ENCODE measurements at regions not wholly inside any gene's neighbourhood (a gene's known extent, or its start where the extent isn't known, plus 50 kb on each side); places are given as distances from the start of the nearest gene placed in this dataset.

DNA sequence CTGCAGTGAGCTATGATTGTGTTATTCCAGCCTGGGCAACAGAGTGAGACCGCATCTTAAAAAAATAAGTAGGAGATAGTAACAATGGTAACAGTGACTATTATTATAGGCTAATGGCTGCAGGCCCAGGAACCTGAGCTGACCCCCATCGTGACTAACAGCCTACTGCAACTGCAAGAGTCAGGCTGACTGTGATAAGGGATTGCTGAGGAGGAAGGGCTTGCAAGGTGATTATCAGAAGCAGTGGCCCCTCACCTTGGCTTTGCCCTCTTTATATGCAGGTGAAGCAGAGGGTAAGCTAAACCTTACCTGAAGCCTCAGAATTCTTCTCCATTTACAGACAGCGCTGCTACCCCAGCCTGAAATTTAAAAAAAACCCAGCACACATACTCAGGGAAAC lies 83.9 kb upstream of the SDK1 start:
- peak; percentile 63 for DNase-seq (ENCODE audit: extremely low spot score, unreplicated experiment)
- TF ChIP-seq, protein P1, sequence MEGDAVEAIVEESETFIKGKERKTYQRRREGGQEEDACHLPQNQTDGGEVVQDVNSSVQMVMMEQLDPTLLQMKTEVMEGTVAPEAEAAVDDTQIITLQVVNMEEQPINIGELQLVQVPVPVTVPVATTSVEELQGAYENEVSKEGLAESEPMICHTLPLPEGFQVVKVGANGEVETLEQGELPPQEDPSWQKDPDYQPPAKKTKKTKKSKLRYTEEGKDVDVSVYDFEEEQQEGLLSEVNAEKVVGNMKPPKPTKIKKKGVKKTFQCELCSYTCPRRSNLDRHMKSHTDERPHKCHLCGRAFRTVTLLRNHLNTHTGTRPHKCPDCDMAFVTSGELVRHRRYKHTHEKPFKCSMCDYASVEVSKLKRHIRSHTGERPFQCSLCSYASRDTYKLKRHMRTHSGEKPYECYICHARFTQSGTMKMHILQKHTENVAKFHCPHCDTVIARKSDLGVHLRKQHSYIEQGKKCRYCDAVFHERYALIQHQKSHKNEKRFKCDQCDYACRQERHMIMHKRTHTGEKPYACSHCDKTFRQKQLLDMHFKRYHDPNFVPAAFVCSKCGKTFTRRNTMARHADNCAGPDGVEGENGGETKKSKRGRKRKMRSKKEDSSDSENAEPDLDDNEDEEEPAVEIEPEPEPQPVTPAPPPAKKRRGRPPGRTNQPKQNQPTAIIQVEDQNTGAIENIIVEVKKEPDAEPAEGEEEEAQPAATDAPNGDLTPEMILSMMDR (IDR thresholded peaks at IDR 0.05), result no peak
- H3K36me3 Mint-ChIP-seq (ENCODE audit: unreplicated experiment), result no peaks in the 10 kb centered on the region
- H3K27ac Mint-ChIP-seq (ENCODE audit: unreplicated experiment), result no peak overlapping the region
- H3K27me3 Mint-ChIP-seq (ENCODE audit: unreplicated experiment), result peaks cover 24% of the 10 kb centered on the region
- no peaks in the 10 kb centered on the region for H3K9me3 Mint-ChIP-seq (ENCODE audit: unreplicated experiment)
- H3K4me1 Mint-ChIP-seq (ENCODE audit: unreplicated experiment), result peaks cover 6% of the 10 kb centered on the region
- no peak overlapping the region for H3K4me3 Mint-ChIP-seq (ENCODE audit: unreplicated experiment)

DNA sequence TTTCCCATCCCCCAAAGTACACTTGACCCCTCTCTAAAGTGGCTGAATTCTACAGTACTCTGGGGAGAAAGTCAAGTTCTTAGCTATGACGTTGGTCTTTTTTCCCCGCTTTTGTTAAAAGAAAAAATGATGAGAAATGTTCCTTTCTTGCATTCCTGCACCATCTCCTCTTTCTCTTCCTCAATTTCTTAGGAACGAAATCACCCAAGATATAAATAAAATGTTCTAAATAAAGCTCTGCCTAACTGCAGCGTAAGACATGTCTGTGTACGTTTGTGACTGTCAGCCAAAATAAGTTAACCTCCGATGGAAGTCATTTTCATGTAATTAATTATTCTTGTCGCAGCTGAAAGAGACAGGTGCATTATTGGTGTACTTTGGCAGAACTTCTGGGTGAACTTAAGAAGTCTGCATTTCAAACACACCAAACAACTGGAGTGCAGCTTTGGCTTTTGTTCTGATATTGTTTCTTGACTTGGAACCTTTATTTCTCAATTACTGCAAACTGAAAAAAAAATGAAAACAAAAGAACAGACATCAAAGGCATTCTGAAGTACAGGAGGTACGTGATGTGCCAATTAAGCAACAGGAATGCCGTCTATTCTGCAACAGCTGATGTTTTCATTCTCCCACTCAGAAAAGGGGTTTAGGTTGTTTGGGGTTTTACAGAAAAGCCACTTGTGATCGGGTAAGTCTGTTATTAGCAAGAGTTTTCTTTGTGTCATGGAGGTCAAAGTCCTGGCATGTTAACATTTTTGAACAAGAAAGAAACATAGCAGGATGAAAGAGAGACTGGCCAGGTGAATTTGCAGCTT lies 82.4 kb upstream of the SDK1 start:
- DNase-seq (ENCODE audit: extremely low spot score, unreplicated experiment), result no peak
- Mint-ChIP-seq H3K36me3 (ENCODE audit: unreplicated experiment) (no peaks in the 10 kb centered on the region), H3K4me3 (ENCODE audit: unreplicated experiment) (no peak overlapping the region), H3K4me1 (ENCODE audit: unreplicated experiment) (peaks cover 6% of the 10 kb centered on the region), H3K27me3 (ENCODE audit: unreplicated experiment) (peaks cover 36% of the 10 kb centered on the region), H3K27ac (ENCODE audit: unreplicated experiment) (no peak overlapping the region), H3K9me3 (ENCODE audit: unreplicated experiment) (no peaks in the 10 kb centered on the region)
- TF ChIP-seq, protein P1 (IDR thresholded peaks at IDR 0.05), result no peak

DNA sequence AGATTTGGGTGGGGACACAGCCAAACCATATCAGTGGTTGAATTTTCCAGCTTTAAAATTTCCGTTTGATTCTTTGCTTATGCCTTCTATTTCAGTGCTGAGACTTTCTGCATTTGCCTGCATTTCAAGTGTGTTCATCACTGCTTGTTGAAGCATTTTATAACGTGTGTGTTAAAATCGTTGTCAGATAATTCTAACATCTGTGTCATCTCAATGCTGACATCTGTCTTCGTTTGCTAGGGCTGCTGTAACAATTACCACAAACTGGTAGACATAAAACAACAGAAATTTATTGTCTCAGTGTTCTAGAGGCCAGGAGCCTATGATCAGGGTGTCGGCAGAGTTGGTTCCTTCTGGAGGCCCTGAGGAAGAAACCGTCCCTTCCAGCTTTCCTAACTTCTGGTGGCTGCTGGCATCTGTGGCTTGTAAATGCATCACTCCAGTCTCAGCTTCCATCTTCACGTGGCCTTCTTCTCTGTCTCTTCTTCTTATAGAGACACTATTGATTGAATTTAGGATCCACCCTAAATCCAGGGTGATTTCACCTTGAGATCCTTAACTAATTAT lies 71.1 kb upstream of the SDK1 start:
- Mint-ChIP-seq H3K4me3 (ENCODE audit: unreplicated experiment) (no peak overlapping the region), H3K27ac (ENCODE audit: unreplicated experiment) (no peak overlapping the region), H3K9me3 (ENCODE audit: unreplicated experiment) (peaks cover 10% of the 10 kb centered on the region), H3K36me3 (ENCODE audit: unreplicated experiment) (peaks cover 2% of the 10 kb centered on the region), H3K4me1 (ENCODE audit: unreplicated experiment) (peaks cover 12% of the 10 kb centered on the region), H3K27me3 (ENCODE audit: unreplicated experiment) (peaks cover 47% of the 10 kb centered on the region)
- DNase-seq (ENCODE audit: extremely low spot score, unreplicated experiment), result no peak
- TF ChIP-seq, protein P1 (IDR thresholded peaks at IDR 0.05), result no peak

DNA sequence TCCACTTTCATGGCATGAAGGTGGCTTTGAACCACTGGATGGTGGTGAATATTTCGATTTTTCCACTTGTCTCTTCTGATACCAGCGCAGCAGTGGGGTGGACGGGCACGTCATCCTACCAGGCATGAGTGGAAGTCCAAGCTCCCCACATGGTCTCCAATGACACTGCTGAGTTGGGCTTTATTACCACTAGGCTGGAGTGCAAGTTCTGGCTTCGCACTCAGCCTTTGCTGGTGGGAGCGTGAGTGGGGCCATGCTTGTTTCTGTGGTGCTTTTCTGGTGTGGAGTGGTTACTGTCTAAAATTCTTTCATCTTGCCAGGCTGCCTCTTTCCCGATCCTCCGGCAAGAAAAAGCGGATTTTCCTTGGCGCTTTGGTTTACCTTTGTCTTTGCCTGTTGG lies 70.1 kb upstream of the SDK1 start:
- Mint-ChIP-seq H3K4me3 (ENCODE audit: unreplicated experiment) (no peak overlapping the region), H3K27me3 (ENCODE audit: unreplicated experiment) (peaks cover 37% of the 10 kb centered on the region), H3K4me1 (ENCODE audit: unreplicated experiment) (peaks cover 12% of the 10 kb centered on the region), H3K36me3 (ENCODE audit: unreplicated experiment) (peaks cover 2% of the 10 kb centered on the region), H3K27ac (ENCODE audit: unreplicated experiment) (no peak overlapping the region), H3K9me3 (ENCODE audit: unreplicated experiment) (peaks cover 10% of the 10 kb centered on the region)
- DNase-seq (ENCODE audit: extremely low spot score, unreplicated experiment), result peak; percentile 67
- TF ChIP-seq, protein P1 (IDR thresholded peaks at IDR 0.05), result no peak

DNA sequence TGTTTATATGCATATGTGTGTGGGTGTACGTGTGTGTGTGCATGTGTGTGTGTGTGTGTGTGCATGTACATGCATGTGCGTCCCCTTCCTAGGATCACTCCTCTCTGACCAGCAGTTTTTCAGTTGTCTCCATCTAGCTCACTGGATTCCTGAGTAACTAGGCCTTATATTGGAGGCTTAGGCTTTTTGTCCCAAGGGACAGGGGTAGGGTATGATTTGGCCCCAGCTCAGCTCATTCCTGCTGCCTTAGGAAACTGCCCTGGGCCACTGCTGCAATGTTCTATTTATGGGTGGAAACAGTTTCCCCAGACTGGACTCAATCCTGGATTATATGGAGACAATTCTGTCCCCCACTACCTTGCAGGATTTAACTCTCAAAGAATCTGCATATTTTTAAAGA lies 68.8 kb upstream of the SDK1 start:
- Mint-ChIP-seq H3K36me3 (ENCODE audit: unreplicated experiment) (no peaks in the 10 kb centered on the region), H3K27me3 (ENCODE audit: unreplicated experiment) (peaks cover 26% of the 10 kb centered on the region), H3K4me3 (ENCODE audit: unreplicated experiment) (no peak overlapping the region), H3K9me3 (ENCODE audit: unreplicated experiment) (peaks cover 10% of the 10 kb centered on the region), H3K4me1 (ENCODE audit: unreplicated experiment) (peaks cover 12% of the 10 kb centered on the region), H3K27ac (ENCODE audit: unreplicated experiment) (no peak overlapping the region)
- TF ChIP-seq, protein P1 (IDR thresholded peaks at IDR 0.05), result no peak
- peak; percentile 76 for DNase-seq (ENCODE audit: extremely low spot score, unreplicated experiment)
